ENCODE measurements at regions not wholly inside any gene's neighbourhood (a gene's known extent, or its start where the extent isn't known, plus 50 kb on each side); places are given as distances from the start of the nearest gene placed in this dataset.
A peak's percentile ranks its signal among the peaks of the same experiment; 100 is the strongest.

- Mint-ChIP-seq H3K27me3 (ENCODE audit: low read depth) (no peaks in the 10 kb centered on the region), H3K9me3 (peaks cover 11% of the 10 kb centered on the region), H3K36me3 (ENCODE audit: low read depth) (peaks cover 4% of the 10 kb centered on the region), H3K4me3 (no peak overlapping the region), H3K27ac (no peak overlapping the region), H3K4me1 (peaks cover 17% of the 10 kb centered on the region)
- no peak for TF ChIP-seq CTCF (IDR thresholded peaks at IDR 0.05; ENCODE audit: unreplicated experiment in 3 of 3)
These were observed 409.4 kb downstream of the METTL15 start for GRCh38 chr11:28517621-28518020.

- H3K27me3 Mint-ChIP-seq (ENCODE audit: low read depth) = no peaks in the 10 kb centered on the region
- H3K9me3 Mint-ChIP-seq = peaks cover 9% of the 10 kb centered on the region
- peaks cover 4% of the 10 kb centered on the region for H3K36me3 Mint-ChIP-seq (ENCODE audit: low read depth)
- no peak overlapping the region for H3K27ac Mint-ChIP-seq
- no peak overlapping the region for H3K4me3 Mint-ChIP-seq
- no peak for TF ChIP-seq CTCF (IDR thresholded peaks at IDR 0.05; ENCODE audit: unreplicated experiment in 3 of 3)
- H3K4me1 Mint-ChIP-seq = peaks cover 13% of the 10 kb centered on the region
These were observed 406.2 kb downstream of the METTL15 start for GRCh38 chr11:28514391-28514790.

- Mint-ChIP-seq H3K9me3 (peaks cover 9% of the 10 kb centered on the region), H3K27ac (no peak overlapping the region), H3K4me1 (peaks cover 5% of the 10 kb centered on the region), H3K27me3 (ENCODE audit: low read depth) (no peaks in the 10 kb centered on the region), H3K4me3 (no peak overlapping the region), H3K36me3 (ENCODE audit: low read depth) (peaks cover 4% of the 10 kb centered on the region)
- no peak for TF ChIP-seq CTCF (IDR thresholded peaks at IDR 0.05; ENCODE audit: unreplicated experiment in 3 of 3)
These were observed 404.1 kb downstream of the METTL15 start for GRCh38 chr11:28512143-28512756.

DNA sequence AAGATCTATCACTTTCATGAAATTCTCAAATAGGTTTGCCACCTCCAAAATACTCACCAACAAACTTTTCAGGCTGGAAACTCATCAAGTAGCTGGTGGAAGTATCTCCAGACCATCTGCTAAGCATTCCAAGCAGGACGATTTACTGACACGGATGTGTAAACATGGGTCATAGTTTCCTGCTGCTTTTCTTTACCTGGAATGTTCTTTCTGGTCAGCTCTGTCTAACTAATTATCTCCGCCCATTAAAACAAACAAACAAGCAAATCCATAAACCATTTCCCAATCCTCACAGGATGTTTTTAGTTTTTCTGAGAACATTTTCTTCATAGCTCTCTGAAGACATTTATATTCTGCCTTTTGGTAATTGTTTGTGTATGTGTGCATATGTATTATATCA lies 397.0 kb downstream of the METTL15 start:
- no peaks in the 10 kb centered on the region for H3K27me3 Mint-ChIP-seq (ENCODE audit: low read depth)
- H3K36me3 Mint-ChIP-seq (ENCODE audit: low read depth) = no peaks in the 10 kb centered on the region
- no peaks in the 10 kb centered on the region for H3K4me1 Mint-ChIP-seq
- no peaks in the 10 kb centered on the region for H3K9me3 Mint-ChIP-seq
- TF ChIP-seq CTCF (IDR thresholded peaks at IDR 0.05; ENCODE audit: unreplicated experiment in 3 of 3) = no peak
- H3K4me3 Mint-ChIP-seq = no peak overlapping the region
- H3K27ac Mint-ChIP-seq = no peak overlapping the region

DNA sequence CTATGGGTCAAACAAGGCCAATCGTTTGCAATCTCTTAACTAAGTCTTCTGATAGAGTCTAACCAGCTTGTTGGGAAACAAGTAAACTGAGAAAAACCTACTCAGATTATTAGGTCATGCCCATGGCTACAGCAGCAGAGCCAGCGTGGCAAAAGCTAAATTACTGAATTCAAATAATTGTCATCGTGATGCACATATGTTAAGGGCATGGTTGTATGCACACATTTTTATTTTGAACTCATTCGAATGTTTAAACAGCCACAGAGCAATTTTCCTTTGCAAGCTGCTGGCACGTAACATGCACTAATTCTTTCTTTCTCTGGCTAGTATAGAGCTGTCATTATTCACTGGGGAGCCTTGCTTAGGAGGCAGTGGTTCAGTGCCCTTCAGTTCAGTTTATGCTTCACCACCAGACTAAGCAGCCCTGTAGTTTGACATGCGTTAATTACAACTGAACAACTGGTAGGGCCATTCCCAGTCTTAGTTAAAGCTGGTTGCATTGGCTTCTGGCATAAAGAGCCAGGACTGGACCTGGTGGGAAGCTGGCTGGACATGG lies 396.4 kb downstream of the METTL15 start:
- Mint-ChIP-seq H3K4me1 (no peaks in the 10 kb centered on the region), H3K27ac (no peak overlapping the region), H3K9me3 (no peaks in the 10 kb centered on the region), H3K4me3 (no peak overlapping the region), H3K36me3 (ENCODE audit: low read depth) (no peaks in the 10 kb centered on the region), H3K27me3 (ENCODE audit: low read depth) (no peaks in the 10 kb centered on the region)
- TF ChIP-seq CTCF (IDR thresholded peaks at IDR 0.05; ENCODE audit: unreplicated experiment in 3 of 3) = no peak

DNA sequence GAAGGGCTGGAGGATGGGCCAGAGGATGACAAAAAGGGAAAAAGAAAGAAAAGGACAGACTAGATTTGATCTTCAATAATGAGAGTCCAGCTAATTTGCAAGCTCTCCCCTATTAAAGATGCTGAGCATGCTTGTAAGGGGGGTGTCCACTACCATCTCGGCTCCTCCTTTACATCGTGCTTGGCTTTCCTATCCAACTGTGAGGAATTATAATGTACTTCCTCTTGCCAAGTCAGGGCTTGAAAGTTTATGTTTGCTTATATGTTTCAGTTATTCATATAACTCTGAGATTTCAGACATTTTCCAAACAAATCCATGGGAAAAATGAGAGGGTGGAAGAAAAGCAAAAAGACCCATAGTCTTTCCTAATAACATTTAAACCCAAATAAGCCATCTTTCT lies 387.1 kb downstream of the METTL15 start:
- Mint-ChIP-seq H3K9me3 (no peaks in the 10 kb centered on the region), H3K27me3 (ENCODE audit: low read depth) (no peaks in the 10 kb centered on the region), H3K27ac (peak overlapping the region in 2 of 3 experiments; percentile 60 to 61), H3K4me1 (peaks cover 26% of the 10 kb centered on the region), H3K36me3 (ENCODE audit: low read depth) (no peaks in the 10 kb centered on the region), H3K4me3 (no peak overlapping the region)
- TF ChIP-seq CTCF (IDR thresholded peaks at IDR 0.05; ENCODE audit: unreplicated experiment in 3 of 3) = no peak
